GM06990 (cell line): ENCODE measurements at regions not wholly inside any gene's neighbourhood (a gene's known extent, or its start where the extent isn't known, plus 50 kb on each side); places are given as distances from the start of the nearest gene placed in this dataset.
A peak's percentile ranks its signal among the peaks of the same experiment; 100 is the strongest.

Experiments
- DNase-seq: peaks from one replicate; pipeline ENCODE4 v3.0.0-alpha.2; 2011; ENCODE audit not compliant: insufficient read length; ENCODE audit errors: extremely low read depth
- H3K27me3 ChIP-seq: replicated peaks from 2 replicates; pipeline ENCODE4 v1.6.0; 2011; ENCODE audit warnings: low read length; ENCODE audit not compliant: control insufficient read depth, insufficient read depth
- H3K36me3 ChIP-seq: 2 replicates; pipeline ENCODE4 v1.5.1; 2011; ENCODE audit warnings: low read length; ENCODE audit not compliant: control insufficient read depth, insufficient read depth
- H3K4me3 ChIP-seq: replicated peaks from 2 replicates; pipeline ENCODE4 v1.5.1; 2011; ENCODE audit warnings: low read depth, mild to moderate bottlenecking, control low read depth, low read length
- TF ChIP-seq, protein P1 (sequence below): IDR thresholded peaks from 2 replicates; pipeline ENCODE4 v1.5.1; 2011; ENCODE audit warnings: low read length, control low read depth, mild to moderate bottlenecking, inconsistent platforms; ENCODE audit not compliant: insufficient read depth, poor library complexity, severe bottlenecking

DNA sequence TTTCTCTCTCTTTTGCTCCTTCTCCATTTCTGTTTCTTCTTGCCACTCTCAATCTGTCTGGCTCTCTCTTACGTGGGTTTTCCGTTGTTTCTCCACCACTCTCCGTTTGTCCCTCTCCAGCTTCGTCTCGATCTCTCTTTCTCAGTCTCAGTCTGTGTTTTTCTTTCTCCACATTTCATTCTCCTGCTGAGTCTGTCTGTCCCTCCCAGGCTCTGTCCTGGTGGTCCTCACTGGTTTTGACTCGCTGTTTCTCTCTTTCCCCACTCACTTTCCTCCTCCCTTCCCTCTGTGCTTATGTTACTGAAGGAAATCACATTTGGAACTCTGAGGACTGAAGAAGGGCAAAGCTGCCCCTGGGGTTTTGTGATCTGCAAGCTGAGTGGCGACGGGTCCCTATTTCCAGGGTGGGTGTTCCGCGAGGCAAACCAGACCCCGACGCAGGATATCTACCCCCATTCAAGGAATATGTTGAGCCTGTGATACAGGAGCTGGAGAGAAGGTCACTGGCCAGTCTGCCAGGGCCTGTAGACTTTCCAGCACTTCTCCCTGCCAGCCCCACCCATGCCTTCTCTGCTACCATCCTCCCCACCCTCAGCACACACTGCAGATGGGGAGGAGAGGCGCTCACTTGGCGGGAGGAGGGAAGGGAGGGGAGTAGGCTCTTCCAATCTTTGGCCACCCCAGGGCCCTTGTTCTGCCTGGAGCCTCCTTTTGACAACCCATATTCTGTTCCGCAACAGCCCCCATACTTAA is 102.7 kb upstream of the MAP1LC3B2 start:
- no peak for DNase-seq
- H3K4me3 ChIP-seq: no peak overlapping the region

GRCh38 chr12:116458492-116458891 is 100.7 kb upstream of the MAP1LC3B2 start:
- no peaks in the 10 kb centered on the region for H3K36me3 ChIP-seq
- DNase-seq: peak; percentile 18
- TF ChIP-seq, protein P1, sequence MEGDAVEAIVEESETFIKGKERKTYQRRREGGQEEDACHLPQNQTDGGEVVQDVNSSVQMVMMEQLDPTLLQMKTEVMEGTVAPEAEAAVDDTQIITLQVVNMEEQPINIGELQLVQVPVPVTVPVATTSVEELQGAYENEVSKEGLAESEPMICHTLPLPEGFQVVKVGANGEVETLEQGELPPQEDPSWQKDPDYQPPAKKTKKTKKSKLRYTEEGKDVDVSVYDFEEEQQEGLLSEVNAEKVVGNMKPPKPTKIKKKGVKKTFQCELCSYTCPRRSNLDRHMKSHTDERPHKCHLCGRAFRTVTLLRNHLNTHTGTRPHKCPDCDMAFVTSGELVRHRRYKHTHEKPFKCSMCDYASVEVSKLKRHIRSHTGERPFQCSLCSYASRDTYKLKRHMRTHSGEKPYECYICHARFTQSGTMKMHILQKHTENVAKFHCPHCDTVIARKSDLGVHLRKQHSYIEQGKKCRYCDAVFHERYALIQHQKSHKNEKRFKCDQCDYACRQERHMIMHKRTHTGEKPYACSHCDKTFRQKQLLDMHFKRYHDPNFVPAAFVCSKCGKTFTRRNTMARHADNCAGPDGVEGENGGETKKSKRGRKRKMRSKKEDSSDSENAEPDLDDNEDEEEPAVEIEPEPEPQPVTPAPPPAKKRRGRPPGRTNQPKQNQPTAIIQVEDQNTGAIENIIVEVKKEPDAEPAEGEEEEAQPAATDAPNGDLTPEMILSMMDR: no peak
- no peak overlapping the region for H3K4me3 ChIP-seq
- peaks cover 1% of the 10 kb centered on the region for H3K27me3 ChIP-seq

More for the DNA sequence above, 102.7 kb upstream of the MAP1LC3B2 start:
- TF ChIP-seq, protein P1: no peak
- Histone ChIP-seq H3K36me3 (no peaks in the 10 kb centered on the region), H3K27me3 (peaks cover 1% of the 10 kb centered on the region)

DNA sequence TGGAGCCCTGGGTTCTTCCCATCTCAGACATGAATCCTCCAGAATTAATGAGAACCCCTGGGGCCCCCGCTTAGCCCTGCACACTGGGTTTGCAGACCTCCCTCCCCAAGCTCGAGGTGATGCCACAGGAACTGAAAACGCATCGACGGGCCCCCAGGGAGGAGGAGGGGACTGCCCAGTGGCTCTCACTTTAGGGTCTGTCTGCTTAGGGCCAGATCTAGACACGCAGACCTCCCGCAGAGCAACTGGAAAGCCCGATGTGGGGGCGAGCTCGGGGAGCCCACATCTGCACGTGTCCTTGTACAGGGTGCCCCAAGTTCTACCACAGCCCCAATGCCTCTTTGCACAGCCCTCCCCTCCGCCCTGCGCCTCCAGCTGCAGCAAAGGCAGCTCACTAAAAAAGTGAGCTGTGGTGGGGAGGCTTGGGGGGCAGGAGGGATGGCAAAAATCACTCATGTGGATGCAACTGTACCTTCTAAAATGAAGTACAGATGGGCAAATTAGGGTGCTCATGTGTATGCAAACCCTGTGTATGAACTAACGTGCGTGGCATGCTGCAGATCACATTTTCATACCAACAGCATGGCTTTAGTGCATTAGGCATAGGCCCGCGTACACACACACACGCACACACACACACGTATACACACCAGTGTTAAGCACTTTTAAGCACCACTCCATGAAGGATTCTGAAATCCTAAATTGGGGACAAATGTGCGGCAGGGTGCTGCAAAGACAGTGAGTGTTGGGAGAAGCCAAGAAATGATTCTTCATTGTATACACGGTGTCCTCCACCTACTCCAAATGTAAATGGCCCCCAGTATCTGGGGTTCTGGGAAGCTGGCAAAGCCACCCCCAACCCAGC is 99.9 kb upstream of the MAP1LC3B2 start:
- Histone ChIP-seq H3K36me3 (no peaks in the 10 kb centered on the region), H3K27me3 (peaks cover 1% of the 10 kb centered on the region), H3K4me3 (no peak overlapping the region)
- DNase-seq: peak; percentile 54
- TF ChIP-seq, protein P1: no peak

DNA sequence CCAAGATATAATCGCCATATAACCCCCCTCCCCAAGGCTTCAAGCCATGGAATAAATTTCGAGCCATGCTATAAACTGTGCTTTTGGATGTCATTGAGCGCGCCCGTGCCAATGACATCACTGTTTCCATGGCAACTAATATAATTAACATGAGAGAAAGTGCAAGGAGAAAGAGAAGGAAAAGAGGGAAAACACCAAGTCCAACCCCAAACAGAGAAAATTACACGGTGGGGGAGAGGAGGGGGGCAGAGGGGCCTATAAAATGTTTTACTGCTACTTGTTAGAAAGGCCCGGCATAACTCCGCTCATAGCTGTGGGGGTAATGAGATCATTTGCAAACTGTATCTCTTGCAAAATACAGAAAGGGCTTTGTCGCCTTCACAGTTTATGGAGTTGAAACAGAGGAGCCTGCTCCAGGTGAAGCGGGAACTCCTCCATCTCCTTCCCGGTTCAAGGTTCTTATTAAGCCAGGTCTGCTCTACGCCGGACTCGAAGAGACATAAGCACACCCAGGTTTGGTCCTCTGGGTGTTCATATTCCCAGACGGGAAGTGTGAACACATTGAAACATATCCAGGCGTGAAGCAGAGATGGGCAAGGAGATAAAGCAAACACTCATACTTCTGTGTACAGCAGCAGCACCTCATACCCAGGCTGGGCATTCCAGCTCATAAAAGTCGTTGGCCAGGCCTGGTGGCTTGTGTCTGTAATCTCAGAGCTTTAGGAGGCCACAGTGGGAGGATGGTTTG is 99.1 kb upstream of the MAP1LC3B2 start:
- no peak for DNase-seq
- H3K36me3 ChIP-seq: no peaks in the 10 kb centered on the region
- H3K4me3 ChIP-seq: no peak overlapping the region
- TF ChIP-seq, protein P1: no peak
- peaks cover 1% of the 10 kb centered on the region for H3K27me3 ChIP-seq

GRCh38 chr12:116461060-116461459 is 98.1 kb upstream of the MAP1LC3B2 start:
- peaks cover 1% of the 10 kb centered on the region for H3K27me3 ChIP-seq
- TF ChIP-seq, protein P1: no peak
- H3K36me3 ChIP-seq: no peaks in the 10 kb centered on the region
- H3K4me3 ChIP-seq: no peak overlapping the region
- DNase-seq: no peak
